Loucy (cell line): ENCODE measurements at regions not wholly inside any gene's neighbourhood (a gene's known extent, or its start where the extent isn't known, plus 50 kb on each side); places are given as distances from the start of the nearest gene placed in this dataset.

ENCODE experiments used
- H2AFZ ChIP-seq: fragments of 200-600 bp; sonication (generic); 2 replicates; pipeline ENCODE4 v1.6.0; 2016; ENCODE audit warnings: antibody characterized with exemption, mild to moderate bottlenecking, low read length, moderate library complexity
- H3F3A ChIP-seq: fragments of 200-600 bp; 2 replicates; pipeline ENCODE4 v1.6.0; 2016; ENCODE audit warnings: antibody characterized with exemption, low read depth, mild to moderate bottlenecking
- H3K27me3 ChIP-seq: fragments of 200-600 bp; sonication (generic); 2 replicates; pipeline ENCODE4 v1.6.1; 2014; ENCODE audit warnings: low read length, mild to moderate bottlenecking; ENCODE audit not compliant: insufficient read depth, poor library complexity, severe bottlenecking
- H3K36me3 ChIP-seq: fragments of 200-600 bp; sonication (generic); 2 replicates; pipeline ENCODE4 v1.6.1; 2016; ENCODE audit warnings: low read length; ENCODE audit not compliant: insufficient read depth
- H3K4me1 ChIP-seq: fragments of 200-600 bp; sonication (generic); 2 replicates; pipeline ENCODE4 v1.5.1; 2014; ENCODE audit warnings: low read length, mild to moderate bottlenecking; ENCODE audit not compliant: insufficient read depth, poor library complexity, severe bottlenecking
- H3K4me2 ChIP-seq: fragments of 200-600 bp; sonication (generic); 2 replicates; pipeline ENCODE4 v1.6.0; 2014; ENCODE audit warnings: antibody characterized with exemption, low read length, low read depth, mild to moderate bottlenecking; ENCODE audit not compliant: poor library complexity, severe bottlenecking
- H3K4me3 ChIP-seq: fragments of 200-600 bp; sonication (generic); 2 replicates; pipeline ENCODE4 v1.5.1; 2014; ENCODE audit warnings: low read length, mild to moderate bottlenecking, mixed read lengths; ENCODE audit not compliant: poor library complexity, severe bottlenecking
- H3K79me2 ChIP-seq: fragments of 200-600 bp; sonication (generic); 2 replicates; pipeline ENCODE4 v1.6.1; 2014; ENCODE audit warnings: low read length; ENCODE audit not compliant: insufficient read depth
- H3K9ac ChIP-seq: fragments of 200-600 bp; sonication (generic); 2 replicates; pipeline ENCODE4 v1.6.0; 2014; ENCODE audit warnings: mild to moderate bottlenecking, low read depth, low read length, moderate library complexity; ENCODE audit not compliant: poor library complexity, severe bottlenecking
- H3K9me2 ChIP-seq: fragments of 200-600 bp; sonication (generic); replicated peaks from 2 replicates; pipeline ENCODE4 v1.6.1; 2016; ENCODE audit warnings: low read depth, low read length, mixed read lengths
- H3K9me3 ChIP-seq: fragments of 200-600 bp; sonication (generic); 2 replicates; pipeline ENCODE4 v1.6.1; 2014; ENCODE audit warnings: mild to moderate bottlenecking, antibody characterized with exemption, low read length, low read depth; ENCODE audit not compliant: insufficient read depth
- H4K20me1 ChIP-seq: fragments of 200-600 bp; sonication (generic); 2 replicates; pipeline ENCODE4 v1.6.0; 2014; ENCODE audit warnings: antibody characterized with exemption, low read length, mild to moderate bottlenecking; ENCODE audit not compliant: insufficient read depth, poor library complexity, severe bottlenecking
- EZH2phosphoT487 ChIP-seq: fragments of 200-600 bp; IDR thresholded peaks from 2 replicates; pipeline ENCODE4 v1.6.1; 2018; ENCODE audit warnings: antibody characterized with exemption, mild to moderate bottlenecking, moderate library complexity, borderline replicate concordance
- TF ChIP-seq, protein P1 (sequence below): fragments of 200-600 bp; sonication (generic); conservative IDR thresholded peaks from 2 replicates; pipeline ENCODE4 v1.5.1; 2014; ENCODE audit warnings: mild to moderate bottlenecking, antibody characterized with exemption, low read length

DNA sequence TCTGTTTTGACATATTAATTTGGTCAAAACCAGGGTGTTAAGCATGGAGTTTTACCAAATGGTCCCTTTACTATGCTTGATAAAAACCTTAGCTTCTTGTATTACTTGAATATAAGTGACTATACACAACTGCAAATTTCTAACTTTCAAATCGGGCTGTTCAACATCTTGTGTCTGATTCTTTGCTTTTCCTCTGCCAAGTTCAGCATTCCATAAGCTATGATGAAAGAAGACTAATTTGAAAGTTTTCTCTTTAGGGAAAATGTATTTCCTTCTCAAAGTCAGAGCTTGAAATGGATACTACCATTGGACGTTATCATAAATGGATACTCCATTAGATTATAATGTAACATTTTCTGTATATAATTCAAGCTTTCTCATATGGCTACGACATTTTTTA lies 792.9 kb downstream of the EFNA5 start:
- H3K9me2 ChIP-seq = no peaks in the 10 kb centered on the region
- no peaks in the 10 kb centered on the region for H3F3A ChIP-seq
- H4K20me1 ChIP-seq = no peaks in the 10 kb centered on the region
- H3K9me3 ChIP-seq = no peaks in the 10 kb centered on the region; the same call in 1 of the 2 replicates
- H3K36me3 ChIP-seq = no peaks in the 10 kb centered on the region
- no peak overlapping the region for H2AFZ ChIP-seq
- no peaks in the 10 kb centered on the region for H3K79me2 ChIP-seq
- H3K27me3 ChIP-seq = no peaks in the 10 kb centered on the region
- H3K4me1 ChIP-seq = no peaks in the 10 kb centered on the region
- TF ChIP-seq, protein P1, sequence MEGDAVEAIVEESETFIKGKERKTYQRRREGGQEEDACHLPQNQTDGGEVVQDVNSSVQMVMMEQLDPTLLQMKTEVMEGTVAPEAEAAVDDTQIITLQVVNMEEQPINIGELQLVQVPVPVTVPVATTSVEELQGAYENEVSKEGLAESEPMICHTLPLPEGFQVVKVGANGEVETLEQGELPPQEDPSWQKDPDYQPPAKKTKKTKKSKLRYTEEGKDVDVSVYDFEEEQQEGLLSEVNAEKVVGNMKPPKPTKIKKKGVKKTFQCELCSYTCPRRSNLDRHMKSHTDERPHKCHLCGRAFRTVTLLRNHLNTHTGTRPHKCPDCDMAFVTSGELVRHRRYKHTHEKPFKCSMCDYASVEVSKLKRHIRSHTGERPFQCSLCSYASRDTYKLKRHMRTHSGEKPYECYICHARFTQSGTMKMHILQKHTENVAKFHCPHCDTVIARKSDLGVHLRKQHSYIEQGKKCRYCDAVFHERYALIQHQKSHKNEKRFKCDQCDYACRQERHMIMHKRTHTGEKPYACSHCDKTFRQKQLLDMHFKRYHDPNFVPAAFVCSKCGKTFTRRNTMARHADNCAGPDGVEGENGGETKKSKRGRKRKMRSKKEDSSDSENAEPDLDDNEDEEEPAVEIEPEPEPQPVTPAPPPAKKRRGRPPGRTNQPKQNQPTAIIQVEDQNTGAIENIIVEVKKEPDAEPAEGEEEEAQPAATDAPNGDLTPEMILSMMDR = no peak
- TF ChIP-seq EZH2phosphoT487 = no peak
- H3K9ac ChIP-seq = no peak overlapping the region
- no peak overlapping the region for H3K4me3 ChIP-seq
- no peak overlapping the region for H3K4me2 ChIP-seq

- no peaks in the 10 kb centered on the region for H3K79me2 ChIP-seq
- no peaks in the 10 kb centered on the region for H3K36me3 ChIP-seq
- H3K4me3 ChIP-seq = no peak overlapping the region
- H3K9ac ChIP-seq = no peak overlapping the region
- TF ChIP-seq, protein P1 = no peak
- TF ChIP-seq EZH2phosphoT487 = no peak
- H4K20me1 ChIP-seq = no peaks in the 10 kb centered on the region
- no peak overlapping the region for H3K4me2 ChIP-seq
- H2AFZ ChIP-seq = no peak overlapping the region
- H3K4me1 ChIP-seq = no peaks in the 10 kb centered on the region
- no peaks in the 10 kb centered on the region for H3K27me3 ChIP-seq
- no peaks in the 10 kb centered on the region; the same call in 1 of the 2 replicates for H3K9me3 ChIP-seq
- no peaks in the 10 kb centered on the region for H3F3A ChIP-seq
- H3K9me2 ChIP-seq = no peaks in the 10 kb centered on the region
These were observed 794.0 kb downstream of the EFNA5 start for GRCh38 chr5:106876665-106877194.

DNA sequence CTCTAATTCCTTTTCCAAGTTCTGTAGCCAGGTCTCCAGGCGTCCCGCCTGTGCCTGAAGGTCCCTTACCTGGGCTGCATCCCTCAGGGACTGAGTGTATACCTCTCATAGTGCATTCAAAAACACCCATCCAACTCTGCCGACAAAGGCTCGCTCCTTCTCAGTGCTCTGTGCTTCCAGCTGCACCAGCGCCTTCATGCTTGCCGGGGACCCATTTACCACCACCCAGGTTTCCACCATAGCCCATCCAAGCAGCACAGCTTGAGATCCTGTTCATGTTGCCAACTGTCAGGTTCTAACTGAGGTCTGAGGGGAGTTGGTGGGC lies 794.5 kb downstream of the EFNA5 start:
- no peaks in the 10 kb centered on the region for H3K79me2 ChIP-seq
- no peaks in the 10 kb centered on the region for H3K9me2 ChIP-seq
- no peak overlapping the region for H3K4me3 ChIP-seq
- H3K27me3 ChIP-seq = no peaks in the 10 kb centered on the region
- no peaks in the 10 kb centered on the region; the same call in 1 of the 2 replicates for H3K9me3 ChIP-seq
- TF ChIP-seq EZH2phosphoT487 = no peak
- TF ChIP-seq, protein P1 = no peak
- H3K4me1 ChIP-seq = no peaks in the 10 kb centered on the region
- no peak overlapping the region for H2AFZ ChIP-seq
- no peak overlapping the region for H3K4me2 ChIP-seq
- H3K9ac ChIP-seq = no peak overlapping the region
- H3F3A ChIP-seq = no peaks in the 10 kb centered on the region
- no peaks in the 10 kb centered on the region for H3K36me3 ChIP-seq
- H4K20me1 ChIP-seq = no peaks in the 10 kb centered on the region
